GM19324 (cell line): ENCODE measurements at regions not wholly inside any gene's neighbourhood (a gene's known extent, or its start where the extent isn't known, plus 50 kb on each side); places are given as distances from the start of the nearest gene placed in this dataset.

ENCODE experiments used
- ATAC-seq: cut with Tn5 transposase; IDR thresholded peaks from one replicate; pipeline ENCODE4 v1.9.1; 2021; ENCODE audit warnings: mild to moderate bottlenecking, moderate library complexity; ENCODE audit not compliant: unreplicated experiment, low FRiP score

DNA sequence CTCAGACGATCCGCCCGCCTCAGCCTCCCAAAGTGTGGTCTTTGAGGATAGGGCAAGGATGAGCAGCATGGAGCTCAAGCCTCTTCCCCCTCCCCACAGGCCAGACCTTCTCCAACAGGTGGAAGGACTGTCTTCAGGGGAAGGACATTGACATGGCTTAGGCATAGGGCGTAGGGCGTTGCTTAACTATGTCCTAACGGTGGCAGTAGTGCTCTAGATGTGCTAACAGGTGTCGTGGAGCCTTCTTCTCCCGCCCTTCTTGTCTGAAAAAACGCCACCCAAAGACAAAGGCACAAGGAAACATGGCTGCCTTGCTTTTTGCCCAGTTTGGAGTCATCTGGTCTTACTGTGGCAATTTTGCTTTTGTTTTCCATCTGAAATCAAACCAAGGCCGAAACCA lies 219.8 kb downstream of the OR13H1 start:
- peak; percentile 49 for ATAC-seq

DNA sequence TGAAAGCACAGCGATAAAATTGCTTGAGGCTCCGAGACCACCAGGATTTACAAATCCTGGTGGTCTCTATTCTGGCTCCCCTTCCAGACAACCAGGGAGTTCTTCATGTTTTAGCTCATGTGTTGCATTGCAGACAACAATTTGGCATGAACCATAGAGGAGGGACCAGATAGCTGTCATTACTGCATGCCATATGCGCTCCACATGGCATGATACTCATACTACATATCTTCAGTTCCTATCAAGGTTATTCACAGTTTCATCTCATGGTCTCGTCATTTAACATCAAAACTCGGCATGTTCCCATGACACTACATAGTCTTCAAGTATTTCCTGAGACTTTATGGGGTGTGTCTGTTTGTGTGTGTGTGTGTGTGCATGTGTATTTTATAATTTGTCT lies 220.3 kb downstream of the OR13H1 start:
- no peak for ATAC-seq

GRCh38 chrX:131778269-131779218 lies 234.7 kb downstream of the OR13H1 start:
- peak; percentile 38 for ATAC-seq

- no peak for ATAC-seq
Observed at GRCh38 chrX:131779306-131779705, 235.4 kb downstream of the OR13H1 start.

DNA sequence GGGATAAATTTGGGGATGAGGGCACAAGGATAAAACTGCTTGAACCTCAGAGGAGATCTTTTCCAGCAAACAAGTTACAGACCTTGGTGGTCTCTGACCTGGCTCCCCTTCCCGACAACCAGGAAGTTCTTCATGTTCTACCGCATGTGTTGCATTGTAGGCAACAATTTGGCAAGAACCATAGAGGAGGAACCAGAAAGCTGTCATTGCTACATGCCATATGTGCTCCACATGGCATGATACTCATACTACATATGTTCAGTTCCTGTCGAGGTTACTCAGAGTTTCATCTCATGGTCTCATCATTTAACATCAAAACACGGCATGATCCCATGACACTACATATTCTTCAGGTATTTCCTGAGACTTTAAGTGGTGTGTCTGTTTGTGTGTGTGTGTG lies 235.9 kb downstream of the OR13H1 start:
- ATAC-seq = no peak

DNA sequence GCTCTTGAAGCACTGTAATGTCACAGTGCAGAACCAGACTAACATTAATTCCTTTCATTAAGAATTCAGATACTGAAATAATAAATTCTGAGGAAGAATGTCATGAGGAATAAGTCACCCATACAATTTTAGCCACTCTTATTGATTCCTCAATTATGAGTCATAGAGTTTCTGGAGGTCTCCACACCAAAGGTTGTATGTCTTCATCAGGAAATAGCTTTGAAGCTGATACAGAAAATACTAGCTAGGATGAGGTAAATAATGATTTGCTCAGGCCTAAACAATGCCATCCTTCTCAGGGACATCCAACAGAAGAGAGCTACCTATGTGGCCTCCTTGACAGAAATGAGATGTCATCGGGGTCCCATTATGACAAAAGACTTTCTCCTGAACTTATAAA lies 238.8 kb downstream of the OR13H1 start:
- ATAC-seq = no peak

GRCh38 chrX:131783555-131784308 lies 239.4 kb upstream of the STK26 start:
- no peak for ATAC-seq

- ATAC-seq = no peak
Observed at GRCh38 chrX:131789664-131790063, 233.4 kb upstream of the STK26 start.

DNA sequence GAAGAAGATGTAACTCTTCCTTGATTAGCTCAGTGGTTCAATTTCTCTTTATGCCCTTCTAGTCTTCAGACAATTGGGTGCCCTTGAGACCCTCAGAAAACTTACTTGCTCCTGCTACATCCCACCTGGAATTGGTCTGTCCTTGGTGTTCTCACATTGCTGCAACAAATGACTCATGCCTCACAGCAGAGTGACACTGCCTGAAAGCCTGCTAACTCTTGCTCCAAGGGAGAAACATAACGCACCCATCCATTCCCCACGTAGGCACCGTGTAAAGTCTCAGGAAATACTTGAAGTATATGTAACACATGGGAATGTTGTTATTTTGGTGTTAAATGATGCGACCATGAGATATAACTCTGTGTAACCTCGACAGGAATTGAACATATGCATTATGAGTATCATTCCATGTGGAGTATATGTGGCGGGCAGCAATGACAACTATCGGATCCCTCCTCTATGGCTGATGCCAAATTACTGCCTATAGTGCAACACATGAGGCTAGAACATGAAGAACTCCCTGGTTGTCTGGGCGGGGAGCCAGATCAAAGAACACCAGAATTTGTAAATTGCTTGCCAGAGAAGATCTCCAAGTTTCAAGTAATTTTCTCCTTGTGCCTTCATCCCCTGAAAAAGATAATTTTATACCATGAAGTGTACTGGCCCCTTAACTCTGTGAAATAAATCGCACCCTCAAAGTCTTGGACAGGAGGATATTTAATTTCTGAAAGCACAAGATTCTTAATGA lies 231.3 kb upstream of the STK26 start:
- ATAC-seq = no peak

DNA sequence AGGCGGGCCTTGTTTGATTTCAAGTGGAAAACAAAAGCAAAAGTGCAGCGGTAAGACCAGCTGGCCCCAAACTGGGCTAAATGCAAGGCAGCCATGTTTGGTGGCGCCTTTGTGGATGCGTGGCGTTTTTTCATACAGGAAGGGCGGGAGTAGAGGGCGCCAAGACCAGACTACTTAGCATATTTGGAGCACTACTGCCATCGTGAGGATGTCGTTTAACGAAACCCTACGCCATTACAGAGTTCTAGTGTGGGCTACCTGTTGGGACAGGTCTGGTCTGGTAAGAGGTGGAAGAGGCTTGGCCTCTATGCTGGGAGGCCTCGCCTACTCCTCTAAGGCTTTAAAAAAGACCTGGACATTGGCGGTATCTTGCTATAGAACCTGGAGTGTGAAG lies 230.7 kb upstream of the STK26 start:
- peak; percentile 68 for ATAC-seq

- peak; percentile 57 for ATAC-seq
Observed at GRCh38 chrX:131792789-131793462, 230.2 kb upstream of the STK26 start.

DNA sequence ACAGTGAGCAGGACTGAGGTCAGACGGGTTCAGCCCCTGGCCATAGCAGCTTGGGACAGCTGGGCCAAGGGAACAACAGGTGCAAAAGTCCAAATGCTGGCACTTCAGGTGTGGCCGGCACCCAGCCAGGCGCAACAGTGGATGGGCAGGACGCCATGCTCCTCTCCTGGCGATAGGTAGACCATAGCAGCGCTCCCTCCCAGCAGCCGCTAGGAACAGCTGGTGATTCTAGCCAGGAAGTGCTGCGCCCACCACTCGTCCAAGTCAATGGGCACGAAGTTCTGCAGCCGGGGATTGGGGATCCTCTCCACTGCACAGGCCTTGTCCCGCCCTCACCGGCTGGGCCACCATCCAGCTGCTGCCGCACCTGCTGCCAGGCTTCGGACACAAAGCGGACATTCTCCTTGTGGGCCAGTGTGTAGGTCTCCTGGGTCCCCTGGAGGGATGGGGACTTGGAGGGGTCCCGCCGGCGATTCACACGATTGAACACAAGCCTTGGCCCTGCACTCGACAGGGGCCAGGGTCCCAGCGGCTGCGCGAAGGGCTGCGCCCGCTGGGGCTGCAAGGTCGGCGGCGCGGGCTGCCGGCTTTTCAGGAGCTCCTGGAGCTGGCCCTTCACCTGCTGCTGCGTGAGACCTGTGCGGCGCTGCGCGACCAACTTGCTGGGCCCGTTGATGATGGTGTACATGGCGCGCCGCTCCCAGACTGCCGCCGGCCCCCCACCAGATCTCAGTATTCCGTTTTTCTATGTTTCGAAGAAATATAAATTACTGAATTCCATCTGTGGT lies 227.5 kb upstream of the STK26 start:
- ATAC-seq = no peak

DNA sequence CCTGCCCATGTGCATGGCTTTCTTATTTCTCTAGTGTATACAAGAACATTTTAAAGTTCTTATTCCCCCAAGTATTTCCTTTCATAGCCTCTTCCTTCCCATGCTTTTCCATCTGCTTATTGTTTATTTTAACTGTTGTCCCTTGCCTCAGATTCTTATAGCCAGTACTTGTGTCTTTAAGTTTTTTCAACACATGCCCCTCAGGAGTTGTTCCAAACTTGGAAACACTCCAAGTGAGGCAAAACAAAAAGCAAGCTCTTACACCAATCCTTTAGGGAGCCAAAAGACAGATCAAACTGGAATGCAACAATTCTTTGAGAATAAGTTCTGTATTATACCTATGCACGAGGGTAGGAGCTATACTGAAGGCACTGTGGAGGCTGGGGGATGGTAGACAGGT lies 222.0 kb upstream of the STK26 start:
- ATAC-seq = no peak

GRCh38 chrX:131801911-131802310 lies 221.2 kb upstream of the STK26 start:
- no peak for ATAC-seq

DNA sequence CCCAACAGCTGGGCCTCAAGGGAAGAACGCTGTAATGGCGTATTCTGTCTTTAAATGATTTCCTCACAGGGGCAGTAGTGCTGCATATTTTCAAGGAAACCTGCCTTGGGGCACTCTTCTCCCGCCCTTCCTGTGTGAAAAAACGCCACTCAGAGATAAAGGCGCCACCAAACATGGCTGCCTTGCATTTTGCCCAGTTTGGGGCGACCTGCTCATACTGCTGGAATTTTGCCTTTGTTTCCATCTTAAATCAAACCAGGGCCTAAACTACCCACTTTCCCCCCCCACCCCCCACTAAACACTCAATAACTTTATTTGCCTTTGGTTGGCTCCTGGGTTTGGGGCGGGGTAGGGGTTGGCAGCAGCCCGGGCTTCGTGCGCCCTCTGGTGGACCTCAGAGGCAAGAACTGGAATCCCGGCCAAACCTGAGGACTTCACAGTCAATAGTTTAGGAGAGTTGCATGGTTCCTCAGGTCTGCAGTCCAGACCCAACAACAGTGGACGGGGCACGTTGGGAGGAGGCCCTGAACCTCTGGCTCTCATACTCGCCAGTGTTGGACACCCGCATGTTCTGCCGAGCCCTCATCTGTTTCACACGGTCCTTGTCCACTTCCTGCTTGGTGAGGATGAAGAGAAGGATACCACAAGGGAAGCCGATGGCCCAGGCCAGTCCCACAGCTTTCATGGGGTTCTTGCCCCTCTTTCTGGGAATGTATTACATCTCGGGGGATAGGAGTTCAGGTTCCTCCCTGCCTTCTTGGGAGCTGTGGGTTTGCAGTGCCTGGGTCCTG lies 220.1 kb upstream of the STK26 start:
- peak; percentile 84 for ATAC-seq

GRCh38 chrX:131812847-131813825 lies 210.0 kb upstream of the STK26 start:
- peak; percentile 76 for ATAC-seq

- peak; percentile 81 for ATAC-seq
Observed at GRCh38 chrX:131816551-131817136, 206.5 kb upstream of the STK26 start.
